Hematopoietic multipotent progenitor cell treated with erythropoietin and hydrocortisone succinate and interleukin-3 and kit ligand, for 8 days (in vitro differentiated cells): ENCODE measurements at regions not wholly inside any gene's neighbourhood (a gene's known extent, or its start where the extent isn't known, plus 50 kb on each side); places are given as distances from the start of the nearest gene placed in this dataset.

Source experiments
- DNase-seq: peaks from one replicate; pipeline ENCODE4 v3.0.0-alpha.2; 2015

- DNase-seq, result no peak
Observed at GRCh38 chr14:49999826-50000379, 107.0 kb downstream of the ARF6 start.

GRCh38 chr14:50000380-50001150 lies 107.7 kb downstream of the ARF6 start:
- peak; percentile 44 for DNase-seq

GRCh38 chr14:50001151-50001998 lies 108.5 kb downstream of the ARF6 start:
- peak; percentile 82 for DNase-seq

GRCh38 chr14:50001999-50002925 lies 109.4 kb downstream of the ARF6 start:
- DNase-seq, result peak; percentile 55

- no peak for DNase-seq
Observed at GRCh38 chr14:50002926-50003212, 110.0 kb downstream of the ARF6 start.

GRCh38 chr14:50003213-50004021 lies 110.5 kb downstream of the ARF6 start:
- DNase-seq, result peak; percentile 96

- no peak for DNase-seq
Observed at GRCh38 chr14:50006141-50006540, 110.2 kb downstream of the VCPKMT start.

GRCh38 chr14:50007123-50007903 lies 109.1 kb downstream of the VCPKMT start:
- DNase-seq, result no peak

- DNase-seq, result no peak
Observed at GRCh38 chr14:50008562-50008961, 107.8 kb downstream of the VCPKMT start.

GRCh38 chr14:50008974-50009373 lies 107.4 kb downstream of the VCPKMT start:
- DNase-seq, result no peak

GRCh38 chr14:50010752-50011151 lies 105.6 kb downstream of the VCPKMT start:
- DNase-seq, result no peak

GRCh38 chr14:50011242-50011641 lies 105.1 kb downstream of the VCPKMT start:
- DNase-seq, result no peak

GRCh38 chr14:50012644-50013043 lies 103.7 kb downstream of the VCPKMT start:
- DNase-seq, result no peak

GRCh38 chr14:50013198-50013918 lies 103.0 kb downstream of the VCPKMT start:
- DNase-seq, result no peak

GRCh38 chr14:50013934-50014333 lies 102.4 kb downstream of the VCPKMT start:
- DNase-seq, result no peak

- DNase-seq, result no peak
Observed at GRCh38 chr14:50014809-50015430, 101.5 kb downstream of the VCPKMT start.

GRCh38 chr14:50015716-50016115 lies 100.7 kb downstream of the VCPKMT start:
- DNase-seq, result no peak

- DNase-seq, result no peak
Observed at GRCh38 chr14:50018201-50018932, 98.0 kb downstream of the VCPKMT start.

- no peak for DNase-seq
Observed at GRCh38 chr14:50018933-50019210, 97.5 kb downstream of the VCPKMT start.

GRCh38 chr14:50020184-50020583 lies 96.2 kb downstream of the VCPKMT start:
- no peak for DNase-seq
